ENCODE measurements at regions not wholly inside any gene's neighbourhood (a gene's known extent, or its start where the extent isn't known, plus 50 kb on each side); places are given as distances from the start of the nearest gene placed in this dataset.

DNA sequence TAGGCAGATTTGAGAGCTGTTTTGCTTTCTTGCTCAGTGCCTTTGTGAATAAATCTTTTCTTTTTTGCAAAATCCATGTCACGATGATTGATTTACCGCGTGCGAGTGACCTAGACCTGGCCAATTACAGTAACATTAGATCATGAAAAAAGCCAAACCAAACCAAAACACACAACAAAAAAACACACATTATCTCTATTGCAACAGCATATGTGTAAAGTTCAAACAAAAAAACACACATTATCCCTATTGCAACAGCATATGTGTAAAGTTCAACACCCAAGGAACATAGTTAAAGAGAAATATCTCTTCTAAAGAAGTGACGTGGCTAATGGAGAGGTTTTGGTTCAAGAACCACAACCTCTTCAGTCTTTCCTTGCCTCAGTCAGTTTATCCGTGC, 342.6 kb upstream of the NRG3 start:
- Histone ChIP-seq H2AFZ (ENCODE audit: low read length) (no peak overlapping the region), H3K79me2 (ENCODE audit: control insufficient read depth, insufficient read depth, low read length) (no peaks in the 10 kb centered on the region), H3K9me3 (ENCODE audit: control insufficient read depth, insufficient read depth, low read depth, low read length) (no peaks in the 10 kb centered on the region), H3K4me3 (replicated peaks in 1 of 4; ENCODE audit: control extremely low read depth in 1 of 4, insufficient read depth in 1 of 4, low read depth in 3 of 4, low read length in 4 of 4) (no peak overlapping the region), H3K36me3 (ENCODE audit: control insufficient read depth, insufficient read depth, low read length) (no peaks in the 10 kb centered on the region), H3K4me1 (ENCODE audit: control insufficient read depth, extremely low read depth, insufficient read depth, low read length) (no peaks in the 10 kb centered on the region), H3K4me2 (ENCODE audit: extremely low read depth, insufficient read depth, low read length) (no peak overlapping the region), H3K27ac (ENCODE audit: insufficient read depth, low read length) (no peak overlapping the region), H3K27me3 (ENCODE audit: control insufficient read depth, insufficient read depth, low read length) (no peaks in the 10 kb centered on the region), H3K9ac (ENCODE audit: insufficient read depth, low read length) (no peak overlapping the region), H4K20me1 (ENCODE audit: control insufficient read depth, extremely low read depth, insufficient read depth, low read length) (no peaks in the 10 kb centered on the region)
- DNase-seq (ENCODE audit: low read depth in 2 of 2), result no peak
- no peak for TF ChIP-seq EZH2 (IDR thresholded peaks at IDR 0.05; ENCODE audit: low read length, missing control alignments)
- TF ChIP-seq, protein P1, sequence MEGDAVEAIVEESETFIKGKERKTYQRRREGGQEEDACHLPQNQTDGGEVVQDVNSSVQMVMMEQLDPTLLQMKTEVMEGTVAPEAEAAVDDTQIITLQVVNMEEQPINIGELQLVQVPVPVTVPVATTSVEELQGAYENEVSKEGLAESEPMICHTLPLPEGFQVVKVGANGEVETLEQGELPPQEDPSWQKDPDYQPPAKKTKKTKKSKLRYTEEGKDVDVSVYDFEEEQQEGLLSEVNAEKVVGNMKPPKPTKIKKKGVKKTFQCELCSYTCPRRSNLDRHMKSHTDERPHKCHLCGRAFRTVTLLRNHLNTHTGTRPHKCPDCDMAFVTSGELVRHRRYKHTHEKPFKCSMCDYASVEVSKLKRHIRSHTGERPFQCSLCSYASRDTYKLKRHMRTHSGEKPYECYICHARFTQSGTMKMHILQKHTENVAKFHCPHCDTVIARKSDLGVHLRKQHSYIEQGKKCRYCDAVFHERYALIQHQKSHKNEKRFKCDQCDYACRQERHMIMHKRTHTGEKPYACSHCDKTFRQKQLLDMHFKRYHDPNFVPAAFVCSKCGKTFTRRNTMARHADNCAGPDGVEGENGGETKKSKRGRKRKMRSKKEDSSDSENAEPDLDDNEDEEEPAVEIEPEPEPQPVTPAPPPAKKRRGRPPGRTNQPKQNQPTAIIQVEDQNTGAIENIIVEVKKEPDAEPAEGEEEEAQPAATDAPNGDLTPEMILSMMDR (conservative IDR thresholded peaks at IDR 0.05 in 1 of 2, IDR thresholded peaks at IDR 0.05 in 1 of 2; ENCODE audit: low read depth in 1 of 2, low read length in 2 of 2), result no peak

DNA sequence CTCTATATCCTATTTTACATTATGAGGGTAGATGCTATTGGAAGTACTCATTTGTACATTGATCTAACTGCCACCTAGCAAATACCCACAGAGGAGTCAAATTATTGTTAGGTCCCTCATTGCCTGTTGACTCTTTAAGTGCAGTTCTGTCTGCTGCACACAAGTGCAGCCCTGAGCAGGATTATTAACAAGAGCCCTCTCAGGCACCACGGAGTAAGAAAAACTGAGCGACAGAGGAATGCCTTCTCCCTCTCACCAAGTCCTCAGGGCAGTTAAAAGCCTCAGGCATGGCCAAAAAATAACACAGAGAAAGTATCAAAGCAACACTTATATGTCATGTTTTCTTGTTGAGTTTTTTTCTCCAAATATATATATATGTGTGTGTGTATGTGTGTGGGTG, 340.0 kb upstream of the NRG3 start:
- Histone ChIP-seq H3K4me1 (ENCODE audit: control insufficient read depth, extremely low read depth, insufficient read depth, low read length) (no peaks in the 10 kb centered on the region), H3K4me3 (replicated peaks in 1 of 4; ENCODE audit: control extremely low read depth in 1 of 4, insufficient read depth in 1 of 4, low read depth in 3 of 4, low read length in 4 of 4) (no peak overlapping the region), H3K79me2 (ENCODE audit: control insufficient read depth, insufficient read depth, low read length) (no peaks in the 10 kb centered on the region), H3K27ac (ENCODE audit: insufficient read depth, low read length) (no peak overlapping the region), H3K9ac (ENCODE audit: insufficient read depth, low read length) (no peak overlapping the region), H3K27me3 (ENCODE audit: control insufficient read depth, insufficient read depth, low read length) (no peaks in the 10 kb centered on the region), H3K4me2 (ENCODE audit: extremely low read depth, insufficient read depth, low read length) (no peak overlapping the region), H3K9me3 (ENCODE audit: control insufficient read depth, insufficient read depth, low read depth, low read length) (no peaks in the 10 kb centered on the region), H4K20me1 (ENCODE audit: control insufficient read depth, extremely low read depth, insufficient read depth, low read length) (no peaks in the 10 kb centered on the region), H3K36me3 (ENCODE audit: control insufficient read depth, insufficient read depth, low read length) (no peaks in the 10 kb centered on the region), H2AFZ (ENCODE audit: low read length) (no peak overlapping the region)
- TF ChIP-seq EZH2 (IDR thresholded peaks at IDR 0.05; ENCODE audit: low read length, missing control alignments), result no peak
- TF ChIP-seq, protein P1 (conservative IDR thresholded peaks at IDR 0.05 in 1 of 2, IDR thresholded peaks at IDR 0.05 in 1 of 2; ENCODE audit: low read depth in 1 of 2, low read length in 2 of 2), result no peak
- DNase-seq (ENCODE audit: low read depth in 2 of 2), result no peak

DNA sequence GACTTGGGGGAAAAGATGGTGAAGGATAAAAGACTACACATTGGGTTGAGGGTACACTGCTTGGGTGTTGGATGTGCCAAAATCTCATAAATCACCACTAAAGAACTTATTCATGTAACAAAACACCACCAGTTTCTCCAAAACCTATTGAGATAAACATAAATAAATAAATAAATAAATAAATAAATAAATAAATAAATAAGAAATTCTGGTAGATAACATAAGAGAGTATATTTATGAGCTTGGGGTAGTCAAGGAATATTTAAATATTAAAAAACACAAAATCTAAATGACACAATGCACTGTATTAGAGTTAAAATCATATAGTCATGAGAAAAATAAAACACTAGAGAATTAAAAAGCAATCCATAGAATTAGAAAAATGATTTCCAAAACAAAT, 333.5 kb upstream of the NRG3 start:
- no peak overlapping the region for H2AFZ ChIP-seq (ENCODE audit: low read length)
- H3K4me1 ChIP-seq (ENCODE audit: control insufficient read depth, extremely low read depth, insufficient read depth, low read length), result no peaks in the 10 kb centered on the region
- H3K36me3 ChIP-seq (ENCODE audit: control insufficient read depth, insufficient read depth, low read length), result no peaks in the 10 kb centered on the region
- no peaks in the 10 kb centered on the region for H3K27me3 ChIP-seq (ENCODE audit: control insufficient read depth, insufficient read depth, low read length)
- no peak overlapping the region for H3K9ac ChIP-seq (ENCODE audit: insufficient read depth, low read length)
- DNase-seq (ENCODE audit: low read depth in 2 of 2), result no peak
- no peak overlapping the region for H3K4me2 ChIP-seq (ENCODE audit: extremely low read depth, insufficient read depth, low read length)
- H3K79me2 ChIP-seq (ENCODE audit: control insufficient read depth, insufficient read depth, low read length), result no peaks in the 10 kb centered on the region
- H3K4me3 ChIP-seq (replicated peaks in 1 of 4; ENCODE audit: control extremely low read depth in 1 of 4, insufficient read depth in 1 of 4, low read depth in 3 of 4, low read length in 4 of 4), result no peak overlapping the region
- H3K9me3 ChIP-seq (ENCODE audit: control insufficient read depth, insufficient read depth, low read depth, low read length), result no peaks in the 10 kb centered on the region
- no peak overlapping the region for H3K27ac ChIP-seq (ENCODE audit: insufficient read depth, low read length)
- no peaks in the 10 kb centered on the region for H4K20me1 ChIP-seq (ENCODE audit: control insufficient read depth, extremely low read depth, insufficient read depth, low read length)
- TF ChIP-seq, protein P1 (conservative IDR thresholded peaks at IDR 0.05 in 1 of 2, IDR thresholded peaks at IDR 0.05 in 1 of 2; ENCODE audit: low read depth in 1 of 2, low read length in 2 of 2), result no peak
- no peak for TF ChIP-seq EZH2 (IDR thresholded peaks at IDR 0.05; ENCODE audit: low read length, missing control alignments)

All from fibroblast of lung (primary cell).